Keratinocyte (primary cell): ENCODE measurements at regions not wholly inside any gene's neighbourhood (a gene's known extent, or its start where the extent isn't known, plus 50 kb on each side); places are given as distances from the start of the nearest gene placed in this dataset.

ENCODE experiments used
- CTCF ChIP-seq, 3 experiments: IDR thresholded peaks in 1 of 3; conservative IDR thresholded peaks in 1 of 3; optimal IDR thresholded peaks in 1 of 3; 2 replicates in 2 of 3; 3 replicates in 1 of 3; pipeline versions ENCODE3 to v1.5.1; 2011; ENCODE audit warnings: low read length in 3 of 3, mild to moderate bottlenecking in 3 of 3, moderate library complexity in 2 of 3, control low read depth in 1 of 3, inconsistent platforms in 1 of 3; ENCODE audit not compliant: insufficient read depth in 2 of 3; ENCODE audit errors: extremely low read depth in 1 of 3
- EZH2 ChIP-seq: IDR thresholded peaks from one replicate; pipeline ENCODE4 v1.6.1; 2012; ENCODE audit warnings: inconsistent platforms, mild to moderate bottlenecking, low read length, moderate library complexity

DNA sequence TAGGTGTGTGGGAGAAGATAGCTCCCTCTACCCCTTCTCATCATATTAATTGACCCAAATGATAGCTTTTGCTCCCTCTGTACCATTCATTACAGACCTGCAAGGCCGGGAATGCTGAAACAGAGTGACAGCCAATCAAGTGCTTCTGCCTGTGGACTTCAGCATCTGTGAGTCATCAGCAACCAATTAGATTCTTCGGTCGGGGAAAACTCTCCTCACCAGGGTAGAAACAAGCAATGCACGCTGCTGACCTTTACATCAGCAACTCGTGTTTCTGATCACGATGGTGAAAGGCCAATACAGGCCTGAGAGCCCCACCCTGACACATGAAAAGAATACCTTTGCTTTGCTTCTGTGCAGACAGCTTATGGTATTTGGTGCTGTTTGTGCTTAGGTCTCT is 347.2 kb upstream of the DDX53 start:
- no peak for TF ChIP-seq CTCF (optimal IDR thresholded peaks at IDR 0.05 in 1 of 3, IDR thresholded peaks at IDR 0.05 in 1 of 3, conservative IDR thresholded peaks at IDR 0.05 in 1 of 3; ENCODE audit: extremely low read depth in 1 of 3, insufficient read depth in 2 of 3, low read length in 3 of 3)
- TF ChIP-seq EZH2 = no peak
